WI38 (cell line): ENCODE measurements at regions not wholly inside any gene's neighbourhood (a gene's known extent, or its start where the extent isn't known, plus 50 kb on each side); places are given as distances from the start of the nearest gene placed in this dataset.

ENCODE experiments used
- H3K4me3 ChIP-seq: 2 replicates; pipeline ENCODE4 v1.5.1; 2011; ENCODE audit warnings: low read depth, mild to moderate bottlenecking, control low read depth, low read length
- CTCF ChIP-seq: IDR thresholded peaks from 2 replicates; pipeline ENCODE4 v1.5.1; 2012; ENCODE audit warnings: low read depth, mild to moderate bottlenecking, control low read depth, low read length

GRCh38 chr16:80004113-80004512, 403.6 kb upstream of the MAF start:
- H3K4me3 ChIP-seq: no peak overlapping the region
- no peak for TF ChIP-seq CTCF

GRCh38 chr16:80002261-80002660, 401.7 kb upstream of the MAF start:
- no peak overlapping the region for H3K4me3 ChIP-seq
- TF ChIP-seq CTCF: no peak

GRCh38 chr16:79998143-79998542, 397.6 kb upstream of the MAF start:
- H3K4me3 ChIP-seq: no peak overlapping the region
- no peak for TF ChIP-seq CTCF

- no peak overlapping the region for H3K4me3 ChIP-seq
- TF ChIP-seq CTCF: peak; percentile 49
These were observed 396.7 kb upstream of the MAF start for GRCh38 chr16:79997257-79997656.

- TF ChIP-seq CTCF: no peak
- no peak overlapping the region for H3K4me3 ChIP-seq
These were observed 395.8 kb upstream of the MAF start for GRCh38 chr16:79996321-79996720.

GRCh38 chr16:79995315-79995714, 394.8 kb upstream of the MAF start:
- H3K4me3 ChIP-seq: no peak overlapping the region
- TF ChIP-seq CTCF: no peak

- no peak for TF ChIP-seq CTCF
- no peak overlapping the region for H3K4me3 ChIP-seq
These were observed 393.9 kb upstream of the MAF start for GRCh38 chr16:79994418-79994817.
